Urothelium cell line (cell line): ENCODE measurements at regions not wholly inside any gene's neighbourhood (a gene's known extent, or its start where the extent isn't known, plus 50 kb on each side); places are given as distances from the start of the nearest gene placed in this dataset.

ENCODE experiments used
- DNase-seq: peaks from one replicate; pipeline ENCODE4 v3.0.0; 2011; ENCODE audit warnings: low spot score, mixed read lengths
- FAIRE-seq: peaks from 2 replicates; lab custom pipeline; 2011; peaks lifted over from hg19 to GRCh38; lab: Jason Lieb, UNC

GRCh38 chr6:156336089-156336488 is 441.1 kb upstream of the ARID1B start:
- FAIRE-seq = no peak
- no peak for DNase-seq

- DNase-seq = no peak
- no peak for FAIRE-seq
Measured at GRCh38 chr6:156334966-156335365, 442.2 kb upstream of the ARID1B start.

GRCh38 chr6:156319707-156320106 is 457.5 kb upstream of the ARID1B start:
- DNase-seq = no peak

GRCh38 chr6:156316583-156317125 is 460.5 kb upstream of the ARID1B start:
- DNase-seq (no peak), FAIRE-seq (no peak)

More at GRCh38 chr6:156319707-156320106, 457.5 kb upstream of the ARID1B start:
- no peak for FAIRE-seq

- no peak for FAIRE-seq
Measured at GRCh38 chr6:156315146-156315545, 462.0 kb upstream of the ARID1B start.

GRCh38 chr6:156313037-156313436 is 464.1 kb upstream of the ARID1B start:
- DNase-seq (no peak), FAIRE-seq (no peak)

More at GRCh38 chr6:156315146-156315545, 462.0 kb upstream of the ARID1B start:
- no peak for DNase-seq

GRCh38 chr6:156311291-156311690 is 465.9 kb upstream of the ARID1B start:
- FAIRE-seq (no peak), DNase-seq (no peak)

- FAIRE-seq = no peak
- no peak for DNase-seq
Measured at GRCh38 chr6:156310701-156311100, 466.5 kb upstream of the ARID1B start.

- DNase-seq (no peak), FAIRE-seq (no peak)
Measured at GRCh38 chr6:156309017-156309416, 468.2 kb upstream of the ARID1B start.

- DNase-seq (no peak), FAIRE-seq (no peak)
Measured at GRCh38 chr6:156308604-156309003, 468.6 kb upstream of the ARID1B start.

- FAIRE-seq = no peak
- no peak for DNase-seq
Measured at GRCh38 chr6:156306531-156306930, 470.6 kb upstream of the ARID1B start.

- no peak for DNase-seq
- no peak for FAIRE-seq
Measured at GRCh38 chr6:156283091-156283490, 494.1 kb upstream of the ARID1B start.

- no peak for DNase-seq
Measured at GRCh38 chr6:156282087-156282486, 495.1 kb upstream of the ARID1B start.

GRCh38 chr6:156281266-156281665 is 495.9 kb upstream of the ARID1B start:
- FAIRE-seq (no peak), DNase-seq (no peak)

More at GRCh38 chr6:156282087-156282486, 495.1 kb upstream of the ARID1B start:
- FAIRE-seq = no peak

- DNase-seq (no peak), FAIRE-seq (no peak)
Measured at GRCh38 chr6:156280065-156280464, 497.1 kb upstream of the ARID1B start.

GRCh38 chr6:156279261-156279969 is 497.8 kb upstream of the ARID1B start:
- DNase-seq = no peak
- FAIRE-seq = no peak

GRCh38 chr6:156273065-156273711 is 504.0 kb upstream of the ARID1B start:
- DNase-seq = no peak
- no peak for FAIRE-seq

- DNase-seq (no peak), FAIRE-seq (no peak)
Measured at GRCh38 chr6:156269751-156270369, 507.3 kb upstream of the ARID1B start.

GRCh38 chr6:156268849-156269248 is 508.3 kb upstream of the ARID1B start:
- FAIRE-seq (no peak), DNase-seq (no peak)

GRCh38 chr6:156262014-156262413 is 515.2 kb upstream of the ARID1B start:
- no peak for DNase-seq
- no peak for FAIRE-seq

GRCh38 chr6:156260815-156261214 is 516.4 kb upstream of the ARID1B start:
- DNase-seq = no peak
- no peak for FAIRE-seq

GRCh38 chr6:156258981-156259380 is 518.2 kb upstream of the ARID1B start:
- DNase-seq (no peak), FAIRE-seq (no peak)
